Caco-2 (cell line): ENCODE measurements at regions not wholly inside any gene's neighbourhood (a gene's known extent, or its start where the extent isn't known, plus 50 kb on each side); places are given as distances from the start of the nearest gene placed in this dataset.

ENCODE experiments used
- BruUV-seq: library from RNA; stranded (reverse); fragments of 400-500 nt; replicated peaks from 2 replicates; lab custom pipeline; 2021; lab: Mats Ljungman, UMichigan
- CTCF ChIA-PET: fragments of 300-600 bp; sonication (Branson Sonifier 250); formaldehyde crosslinking; loops from one replicate; lab custom pipeline; 2022; ENCODE audit warnings: antibody characterized with exemption; lab: Charles Lee
- POLR2A ChIA-PET: fragments of 300-600 bp; sonication (Branson Sonifier 250); formaldehyde crosslinking; loops from one replicate; lab custom pipeline; 2022; ENCODE audit warnings: antibody characterized with exemption; lab: Charles Lee
- DNase-seq, 2 experiments: peaks; one replicate each; pipeline versions ENCODE4 v3.0.0 to v3.0.0-alpha.2; 2020 to 2022
- H3K27me3 ChIP-seq: replicated peaks from 2 replicates; pipeline ENCODE4 v1.6.0; 2011; ENCODE audit warnings: low read length; ENCODE audit not compliant: control insufficient read depth, insufficient read depth
- H3K36me3 ChIP-seq: 2 replicates; pipeline ENCODE4 v1.5.1; 2011; ENCODE audit warnings: low read length; ENCODE audit not compliant: control insufficient read depth, insufficient read depth
- H3K4me1 ChIP-seq: fragments of 250-450 bp; sonication (Bioruptor Pico); 2 replicates; pipeline ENCODE4 v1.5.1; 2020; ENCODE audit warnings: mild to moderate bottlenecking
- H3K4me3 ChIP-seq: 2 replicates; pipeline ENCODE4 v1.5.1; 2011; ENCODE audit warnings: low read depth, mild to moderate bottlenecking, control low read depth, low read length
- H3K9me3 ChIP-seq: fragments of 250-450 bp; sonication (Bioruptor Pico); 2 replicates; pipeline ENCODE4 v1.5.1; 2020; ENCODE audit warnings: mild to moderate bottlenecking, moderate library complexity
- H3K27ac Mint-ChIP-seq: one replicate; pipeline ENCODE4 v1.8.0; 2022; ENCODE audit warnings: mixed read lengths; ENCODE audit not compliant: unreplicated experiment
- H3K27me3 Mint-ChIP-seq: one replicate; pipeline ENCODE4 v1.8.0; 2022; ENCODE audit warnings: mixed read lengths; ENCODE audit not compliant: insufficient read depth, unreplicated experiment
- H3K36me3 Mint-ChIP-seq: one replicate; pipeline ENCODE4 v1.8.0; 2022; ENCODE audit warnings: mild to moderate bottlenecking, mixed read lengths; ENCODE audit not compliant: insufficient read depth, unreplicated experiment
- H3K4me1 Mint-ChIP-seq: one replicate; pipeline ENCODE4 v1.8.0; 2022; ENCODE audit warnings: low read depth, mixed read lengths; ENCODE audit not compliant: unreplicated experiment
- H3K4me3 Mint-ChIP-seq: one replicate; pipeline ENCODE4 v1.8.0; 2022; ENCODE audit warnings: mild to moderate bottlenecking, moderate library complexity, mixed read lengths; ENCODE audit not compliant: unreplicated experiment
- H3K9me3 Mint-ChIP-seq: one replicate; pipeline ENCODE4 v1.8.0; 2022; ENCODE audit warnings: mixed read lengths; ENCODE audit not compliant: unreplicated experiment
- intact Hi-C: fragments of 100-400 bp; cut with micrococcal nuclease; formaldehyde crosslinking; loops from one replicate; pipeline ENCODE4 v1.10.0; 2022; ENCODE audit not compliant: unreplicated experiment
- TF ChIP-seq, protein P1 (sequence below), 2 experiments: fragments of 200-600 bp in 1 of 2; IDR thresholded peaks; 1 replicate in 1 of 2; 2 replicates in 1 of 2; pipeline versions ENCODE4 v1.5.1 to v1.8.0; 2011 to 2022; ENCODE audit warnings: antibody characterized with exemption in 1 of 2, control low read depth in 1 of 2, inconsistent platforms in 1 of 2, low read depth in 1 of 2, low read length in 1 of 2, mild to moderate bottlenecking in 1 of 2, moderate library complexity in 1 of 2; ENCODE audit not compliant: insufficient read depth in 1 of 2, severe bottlenecking in 1 of 2, unreplicated experiment in 1 of 2

DNA sequence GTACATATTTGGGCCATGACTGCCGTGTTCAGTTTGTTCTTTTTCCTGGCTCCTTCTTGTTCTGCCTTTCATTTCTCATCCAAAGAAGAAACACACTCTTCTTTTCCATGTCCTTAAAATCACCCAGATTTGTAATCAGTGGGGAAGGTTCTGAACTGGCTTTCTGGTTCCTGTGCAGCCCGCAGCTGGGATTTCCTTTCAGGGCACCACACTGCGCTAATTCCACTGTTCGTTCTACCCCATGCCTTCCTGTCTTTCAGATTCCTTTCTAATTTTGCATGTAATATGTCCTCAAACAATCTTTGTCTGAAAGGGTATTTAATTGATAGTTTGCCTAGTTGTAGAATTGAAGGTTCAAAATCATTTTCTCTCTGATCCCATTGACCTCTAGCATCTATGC lies 94.1 kb downstream of the HS1BP3 start:
- Mint-ChIP-seq H3K9me3 (no peaks in the 10 kb centered on the region), H3K4me3 (no peak overlapping the region), H3K27ac (no peak overlapping the region), H3K36me3 (no peaks in the 10 kb centered on the region), H3K4me1 (peaks cover 5% of the 10 kb centered on the region), H3K27me3 (no peaks in the 10 kb centered on the region)
- BruUV-seq = no TSS peak
- intact Hi-C loops = no loop called here
- DNase-seq = no peak
- H3K4me3 ChIP-seq = no peak overlapping the region
- POLR2A ChIA-PET = no interaction called here
- CTCF ChIA-PET = no interaction called here
- H3K4me1 ChIP-seq = peaks cover 4% of the 10 kb centered on the region
- H3K9me3 ChIP-seq = no peaks in the 10 kb centered on the region
- H3K36me3 ChIP-seq = no peaks in the 10 kb centered on the region
- H3K27me3 ChIP-seq = no peaks in the 10 kb centered on the region
- TF ChIP-seq, protein P1, sequence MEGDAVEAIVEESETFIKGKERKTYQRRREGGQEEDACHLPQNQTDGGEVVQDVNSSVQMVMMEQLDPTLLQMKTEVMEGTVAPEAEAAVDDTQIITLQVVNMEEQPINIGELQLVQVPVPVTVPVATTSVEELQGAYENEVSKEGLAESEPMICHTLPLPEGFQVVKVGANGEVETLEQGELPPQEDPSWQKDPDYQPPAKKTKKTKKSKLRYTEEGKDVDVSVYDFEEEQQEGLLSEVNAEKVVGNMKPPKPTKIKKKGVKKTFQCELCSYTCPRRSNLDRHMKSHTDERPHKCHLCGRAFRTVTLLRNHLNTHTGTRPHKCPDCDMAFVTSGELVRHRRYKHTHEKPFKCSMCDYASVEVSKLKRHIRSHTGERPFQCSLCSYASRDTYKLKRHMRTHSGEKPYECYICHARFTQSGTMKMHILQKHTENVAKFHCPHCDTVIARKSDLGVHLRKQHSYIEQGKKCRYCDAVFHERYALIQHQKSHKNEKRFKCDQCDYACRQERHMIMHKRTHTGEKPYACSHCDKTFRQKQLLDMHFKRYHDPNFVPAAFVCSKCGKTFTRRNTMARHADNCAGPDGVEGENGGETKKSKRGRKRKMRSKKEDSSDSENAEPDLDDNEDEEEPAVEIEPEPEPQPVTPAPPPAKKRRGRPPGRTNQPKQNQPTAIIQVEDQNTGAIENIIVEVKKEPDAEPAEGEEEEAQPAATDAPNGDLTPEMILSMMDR (IDR thresholded peaks at IDR 0.05; ENCODE audit: insufficient read depth in 1 of 2, low read depth in 1 of 2, low read length in 1 of 2, severe bottlenecking in 1 of 2, unreplicated experiment in 1 of 2) = no peak

DNA sequence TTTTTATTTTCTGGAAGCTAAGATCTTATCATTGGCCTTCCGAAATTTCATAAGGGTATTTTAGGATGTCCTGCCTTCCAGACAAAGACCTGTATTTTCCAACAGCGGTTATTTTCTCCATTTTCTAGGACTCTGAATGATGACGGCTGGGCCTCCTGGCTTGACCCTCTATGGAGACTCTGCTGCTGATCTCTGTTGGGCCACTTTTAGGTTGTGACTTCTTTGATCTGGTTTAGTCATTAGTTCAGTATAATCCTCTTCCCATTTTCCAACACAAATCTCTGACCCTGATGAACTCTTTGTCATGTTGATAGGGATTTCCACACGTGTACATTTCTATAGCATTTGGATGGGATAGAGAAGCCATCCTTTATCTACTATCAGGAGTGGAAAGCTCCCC lies 93.7 kb downstream of the HS1BP3 start:
- Histone ChIP-seq H3K4me3 (no peak overlapping the region), H3K9me3 (no peaks in the 10 kb centered on the region), H3K27me3 (no peaks in the 10 kb centered on the region), H3K4me1 (peaks cover 9% of the 10 kb centered on the region), H3K36me3 (no peaks in the 10 kb centered on the region)
- H3K9me3 Mint-ChIP-seq = no peaks in the 10 kb centered on the region
- POLR2A ChIA-PET = no interaction called here
- no peak for DNase-seq
- H3K4me3 Mint-ChIP-seq = no peak overlapping the region
- CTCF ChIA-PET = no interaction called here
- no peak overlapping the region for H3K27ac Mint-ChIP-seq
- no peaks in the 10 kb centered on the region for H3K27me3 Mint-ChIP-seq
- H3K36me3 Mint-ChIP-seq = no peaks in the 10 kb centered on the region
- BruUV-seq = no TSS peak
- H3K4me1 Mint-ChIP-seq = peaks cover 7% of the 10 kb centered on the region
- intact Hi-C loops = no loop called here
- TF ChIP-seq, protein P1 (IDR thresholded peaks at IDR 0.05; ENCODE audit: insufficient read depth in 1 of 2, low read depth in 1 of 2, low read length in 1 of 2, severe bottlenecking in 1 of 2, unreplicated experiment in 1 of 2) = no peak

DNA sequence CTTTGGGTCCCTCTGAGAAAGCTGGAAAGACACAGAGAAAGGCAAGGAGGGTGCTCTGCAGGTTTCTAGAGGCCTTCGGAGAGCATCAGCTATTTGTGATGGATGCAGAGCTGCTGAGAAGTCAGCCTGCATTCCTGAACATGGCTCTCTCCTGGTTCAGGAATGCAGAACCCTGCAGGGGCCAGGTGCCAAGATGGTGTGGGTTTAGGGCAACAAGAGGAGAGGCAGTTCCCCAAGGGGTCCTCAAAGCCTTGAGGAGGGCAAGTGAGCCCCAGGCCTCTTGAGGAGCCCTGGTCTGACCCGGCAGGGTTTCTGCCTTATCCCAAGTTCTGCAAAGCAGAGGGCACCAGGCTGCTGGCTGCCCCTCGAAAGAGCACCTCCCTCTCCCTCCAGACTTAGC lies 93.3 kb downstream of the HS1BP3 start:
- Mint-ChIP-seq H3K4me1 (peaks cover 7% of the 10 kb centered on the region), H3K27me3 (no peaks in the 10 kb centered on the region), H3K36me3 (no peaks in the 10 kb centered on the region), H3K4me3 (no peak overlapping the region), H3K27ac (no peak overlapping the region), H3K9me3 (no peaks in the 10 kb centered on the region)
- TF ChIP-seq, protein P1 (IDR thresholded peaks at IDR 0.05; ENCODE audit: insufficient read depth in 1 of 2, low read depth in 1 of 2, low read length in 1 of 2, severe bottlenecking in 1 of 2, unreplicated experiment in 1 of 2) = no peak
- H3K4me3 ChIP-seq = no peak overlapping the region
- no peaks in the 10 kb centered on the region for H3K27me3 ChIP-seq
- ChIA-PET CTCF (no interaction called here), POLR2A (no interaction called here)
- intact Hi-C loops = no loop called here
- no peak for DNase-seq
- H3K36me3 ChIP-seq = no peaks in the 10 kb centered on the region
- no TSS peak for BruUV-seq
- H3K4me1 ChIP-seq = peaks cover 9% of the 10 kb centered on the region
- H3K9me3 ChIP-seq = no peaks in the 10 kb centered on the region
